T-helper 2 cell treated with Interferon-gamma antibody and Interleukin-4, amounts not matched to agents 100 ng/mL and 5 ng/mL, for 36 hours (primary cell): ENCODE measurements at regions not wholly inside any gene's neighbourhood (a gene's known extent, or its start where the extent isn't known, plus 50 kb on each side); places are given as distances from the start of the nearest gene placed in this dataset.

Experiments used
- intact Hi-C: fragments of 100-400 bp; cut with micrococcal nuclease; formaldehyde crosslinking; loops from one replicate; pipeline ENCODE4 v1.15.1; 2023

DNA sequence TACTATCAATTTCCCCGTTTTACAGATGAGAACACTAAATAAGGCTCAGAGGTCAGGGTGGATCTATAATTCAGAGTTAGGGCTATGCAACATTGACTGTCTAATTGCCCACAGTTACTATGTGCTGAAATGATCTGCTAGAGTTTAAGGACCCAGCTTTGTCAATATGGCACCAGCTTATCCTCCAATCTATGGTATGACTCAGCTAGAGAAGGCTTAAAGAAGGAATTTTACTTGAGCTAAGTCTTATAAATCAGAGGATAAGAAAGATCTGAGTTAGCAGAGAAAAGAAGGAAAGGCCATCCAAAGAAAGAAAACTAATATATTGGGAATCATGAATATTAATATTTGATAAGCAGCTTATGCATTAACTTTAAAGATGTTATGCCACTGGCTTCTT is 78.1 kb downstream of the ASB9 start:
- intact Hi-C loops, result no loop called here

- intact Hi-C loops, result no loop called here
Observed at GRCh38 chrX:15188039-15188438, 81.8 kb downstream of the ASB9 start.

DNA sequence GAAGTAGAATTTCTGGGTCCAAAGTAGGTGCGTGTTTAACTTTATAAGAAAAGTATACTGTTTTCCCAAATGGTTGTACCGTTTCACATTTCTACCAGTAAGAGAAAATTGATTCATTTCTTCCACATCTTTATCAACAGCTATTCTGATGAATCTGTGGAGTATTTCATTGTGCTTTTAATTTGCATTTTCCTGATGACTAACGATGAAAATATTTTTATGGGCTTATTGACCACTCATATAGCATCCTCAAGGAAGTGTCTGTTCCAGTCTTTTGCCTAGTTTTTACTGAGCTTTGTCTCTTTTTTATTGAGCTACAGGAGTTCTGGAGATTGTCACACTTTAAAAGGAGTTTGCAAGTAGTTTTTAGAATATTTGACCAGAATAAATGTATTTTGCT is 92.6 kb downstream of the ASB9 start:
- intact Hi-C loops, result no loop called here

DNA sequence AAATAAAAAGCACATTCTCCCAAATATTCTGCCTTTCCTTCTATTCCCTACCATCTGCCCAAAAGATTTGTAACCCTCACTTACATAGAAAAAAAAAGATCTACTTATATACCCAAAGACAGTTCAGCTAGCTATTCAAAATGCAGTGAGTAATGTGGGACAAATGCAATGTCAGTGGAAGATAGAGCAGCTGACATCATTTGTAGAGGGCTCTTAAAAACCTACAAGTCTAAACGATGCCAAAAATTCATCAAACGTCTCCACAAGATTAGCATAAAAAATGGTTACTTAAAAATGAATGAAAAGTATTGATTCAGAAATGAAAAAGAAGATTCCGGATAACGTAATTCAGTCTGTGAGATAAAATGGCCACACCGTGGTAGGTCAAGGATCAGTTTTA is 96.5 kb downstream of the ASB9 start:
- intact Hi-C loops, result no loop called here

GRCh38 chrX:15170927-15171326 is 99.0 kb downstream of the ASB9 start:
- intact Hi-C loops, result no loop called here

GRCh38 chrX:15167826-15168225 is 102.1 kb downstream of the ASB9 start:
- intact Hi-C loops, result no loop called here

DNA sequence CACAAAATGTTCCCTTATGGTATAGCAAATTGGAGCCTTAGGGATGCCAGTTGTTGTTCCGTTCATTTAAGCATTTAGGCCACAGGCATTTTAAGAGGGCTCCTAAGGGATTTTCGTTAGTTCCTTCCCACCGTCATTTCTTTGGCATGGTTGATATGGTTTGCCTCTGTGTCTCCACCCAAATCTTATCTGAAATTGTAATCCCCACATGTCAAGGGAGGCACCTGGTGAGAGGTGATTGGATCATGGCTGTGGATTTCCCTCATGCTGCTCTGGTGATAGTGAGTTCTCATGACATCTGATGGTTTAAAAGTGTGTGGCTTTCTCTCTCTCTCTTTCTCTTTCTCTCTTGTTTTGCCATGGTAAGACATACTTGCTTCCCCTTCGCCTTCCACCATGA is 104.1 kb downstream of the ASB9 start:
- intact Hi-C loops, result no loop called here

DNA sequence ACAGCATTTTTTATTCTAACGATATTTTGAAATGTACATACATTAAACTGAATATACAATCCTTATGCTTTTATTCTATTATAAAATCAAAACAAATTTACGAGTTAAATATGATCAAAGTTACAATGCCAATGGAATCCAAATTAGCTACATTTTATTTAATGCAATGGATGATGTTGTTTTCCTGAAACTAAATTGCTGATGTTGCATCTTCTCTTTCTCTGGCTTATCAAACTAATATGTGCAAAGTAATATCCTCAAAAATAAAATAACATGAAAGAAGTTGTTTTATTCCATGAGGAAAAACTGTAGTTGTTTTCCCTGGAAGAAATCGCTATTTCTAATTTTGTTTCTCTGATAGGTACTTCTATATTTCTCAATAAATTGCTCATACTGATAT is 106.8 kb downstream of the ASB9 start:
- intact Hi-C loops, result no loop called here

DNA sequence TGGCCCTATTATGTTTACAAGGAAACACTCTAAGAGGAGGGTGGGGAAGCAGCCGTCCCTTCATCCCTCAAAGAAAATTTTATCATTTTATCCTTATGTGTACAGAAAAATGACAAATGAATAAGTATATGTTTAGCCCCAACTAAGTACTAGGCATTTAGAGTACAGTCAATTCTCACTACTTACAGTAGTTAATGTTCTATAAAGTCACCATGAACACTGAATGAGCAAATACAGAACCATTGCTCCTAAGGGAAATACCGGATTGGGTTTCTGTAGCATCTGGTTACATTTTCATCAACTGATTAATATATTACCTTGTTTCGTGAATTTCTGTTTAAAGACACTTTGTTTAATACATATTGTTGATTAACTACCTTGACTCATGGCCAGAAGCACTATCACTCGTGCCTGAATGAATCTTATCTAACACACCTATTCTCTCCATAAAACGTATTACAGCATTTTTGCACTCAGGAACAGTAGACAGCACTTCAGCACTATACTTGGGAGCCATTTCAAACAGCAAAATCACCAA is 109.3 kb downstream of the ASB9 start:
- intact Hi-C loops, result no loop called here

DNA sequence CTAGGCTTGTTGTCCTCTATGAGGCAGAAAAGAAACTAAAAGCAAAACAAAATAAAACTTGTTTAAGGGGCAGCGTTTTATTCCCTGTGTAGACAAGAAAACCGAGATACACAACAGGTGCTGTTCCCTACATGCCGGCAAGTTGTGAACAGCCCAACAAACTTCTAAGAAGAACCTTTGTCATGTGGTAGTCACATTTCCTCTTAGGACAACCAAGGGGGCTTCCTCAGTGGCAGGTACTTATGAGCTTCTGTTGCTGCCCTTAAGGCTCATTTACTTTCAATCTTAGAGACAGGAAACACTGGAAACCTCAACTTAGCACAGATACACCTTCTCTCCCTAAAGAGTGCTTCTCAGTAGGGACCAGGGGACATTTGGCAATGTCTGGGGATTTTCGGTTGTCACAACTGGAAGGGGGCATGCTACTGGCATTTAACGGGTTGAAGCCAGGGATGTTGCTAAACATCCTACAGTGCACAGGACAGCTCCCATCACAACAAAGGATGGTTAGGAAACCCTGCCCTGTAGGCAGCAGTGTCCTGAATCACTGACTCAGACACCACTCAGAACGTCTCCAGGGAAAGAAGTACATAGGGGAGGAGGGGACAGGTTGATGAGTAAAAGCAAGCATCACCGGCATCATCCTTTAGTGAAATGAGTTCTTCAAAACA is 111.0 kb downstream of the ASB9 start:
- intact Hi-C loops, result loop anchor here (1.0 to 10.0 kb wide), 4 partner anchors 16 to 286 kb away; partner anchors contain the start of genes FANCB, MOSPD2 and PIGA

DNA sequence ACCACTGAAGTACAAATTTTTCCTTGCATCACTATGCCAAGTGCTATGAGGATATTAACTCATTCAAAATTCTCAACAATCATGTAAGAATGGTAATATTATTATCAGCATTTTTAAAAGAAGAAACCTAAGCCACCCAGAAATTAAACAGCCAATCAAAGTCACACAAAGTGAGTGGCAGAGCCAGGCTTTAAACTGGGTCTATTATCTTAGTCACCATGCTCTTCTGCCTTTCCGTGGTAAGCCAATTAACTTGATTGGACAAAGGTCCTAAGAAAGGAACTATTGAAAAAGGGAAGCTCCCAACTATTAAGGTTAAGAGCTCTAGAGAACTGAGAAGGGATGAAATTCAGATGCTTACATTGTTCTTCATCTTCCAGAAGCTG is 111.5 kb downstream of the ASB9 start:
- intact Hi-C loops, result loop anchor here (2.0 to 10.0 kb wide), 3 partner anchors 16 to 286 kb away; partner anchors contain the start of genes FANCB, MOSPD2 and PIGA

- intact Hi-C loops, result loop anchor here (2.0 to 10.0 kb wide), 3 partner anchors 15 to 285 kb away; partner anchors contain the start of genes FANCB, MOSPD2 and PIGA
Observed at GRCh38 chrX:15157624-15158023, 112.3 kb downstream of the ASB9 start.

DNA sequence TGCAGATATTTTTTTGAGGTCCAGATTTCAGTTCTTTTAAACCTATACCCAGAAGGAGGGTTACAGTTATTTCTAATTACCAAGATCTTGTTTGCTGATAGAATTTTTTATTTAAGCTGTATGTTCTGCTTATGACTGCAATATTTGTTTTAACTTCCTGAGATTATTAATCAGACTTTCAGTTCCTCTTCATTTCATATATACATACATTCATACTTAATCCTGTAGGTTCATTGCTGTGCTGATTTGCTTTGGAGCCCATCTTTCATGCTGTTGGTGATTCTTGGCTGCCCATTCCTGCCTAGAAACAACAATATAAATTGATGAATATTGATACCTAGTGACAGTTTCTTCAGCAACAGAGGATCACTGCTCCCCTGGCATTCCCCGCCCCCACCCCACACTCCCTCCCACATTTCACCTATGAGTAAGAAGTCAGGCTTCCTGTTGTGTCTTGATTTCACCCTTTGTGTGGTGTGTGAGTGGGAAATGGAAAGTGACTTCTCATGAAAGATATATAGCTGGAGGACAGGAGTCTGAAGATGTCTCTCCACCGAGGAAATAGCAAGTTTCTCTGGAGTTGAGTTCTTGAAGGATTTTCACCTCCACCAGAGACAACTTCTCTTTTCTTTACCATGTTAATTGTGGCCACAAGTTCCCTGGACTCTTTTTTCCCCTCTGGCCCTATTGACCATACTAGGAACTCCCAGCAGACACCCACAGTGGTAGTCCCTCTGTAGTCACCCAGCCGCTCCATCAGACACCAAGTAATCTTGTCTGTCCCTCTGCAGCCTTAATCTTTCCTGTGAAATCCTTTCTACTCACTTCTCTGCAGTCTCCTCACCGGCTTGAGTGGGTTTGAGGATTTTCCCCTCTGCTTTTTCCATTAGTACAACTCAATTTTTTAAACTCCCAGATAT is 118.4 kb downstream of the ASB9 start:
- intact Hi-C loops, result loop anchor here (10.0 kb wide), 1 partner anchor 183 kb away; the partner anchor contains the start of gene PIGA

DNA sequence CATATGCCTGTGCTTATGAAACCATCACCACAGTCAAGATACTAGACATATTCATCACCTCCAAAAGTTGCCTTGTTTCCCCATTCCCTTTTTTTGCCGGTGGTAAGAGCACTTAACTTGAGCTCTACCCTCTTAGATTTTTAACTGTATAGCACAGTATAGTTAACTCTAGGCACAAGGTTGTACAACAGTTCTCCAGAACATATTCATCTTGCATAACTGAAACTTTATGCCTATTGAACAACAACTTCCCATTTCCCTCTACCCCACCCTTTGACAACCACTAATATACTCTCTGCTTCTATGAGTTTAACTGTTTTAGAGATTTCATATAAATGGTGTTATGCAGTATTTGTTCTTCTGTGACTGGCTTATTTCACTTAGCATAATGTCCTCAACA is 119.3 kb downstream of the ASB9 start:
- intact Hi-C loops, result loop anchor here (10.0 kb wide), 1 partner anchor 184 kb away; the partner anchor contains the start of gene PIGA

DNA sequence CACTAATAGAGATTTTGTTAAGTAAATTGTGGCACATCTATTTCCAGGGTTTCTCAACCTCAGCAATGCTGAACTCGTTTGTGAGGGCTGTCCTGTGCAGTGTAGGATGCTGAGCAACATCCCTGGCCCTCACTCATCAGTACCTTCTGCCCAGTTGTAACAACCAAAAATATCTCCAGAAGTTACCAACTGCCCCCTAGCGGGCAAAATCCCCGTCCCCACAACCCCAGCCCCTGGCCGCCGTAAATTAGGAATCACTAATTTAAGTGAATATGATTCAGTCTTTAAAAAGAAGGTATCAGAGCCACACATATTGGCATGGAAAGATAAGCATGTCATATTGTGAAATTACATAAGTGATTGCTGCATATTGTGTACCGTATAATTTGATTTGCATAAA is 123.4 kb downstream of the ASB9 start:
- intact Hi-C loops, result no loop called here

GRCh38 chrX:15143825-15144121 is 126.1 kb downstream of the ASB9 start:
- intact Hi-C loops, result loop anchor here (2.0 kb wide), 4 partner anchors 15 to 1049 kb away; no protein-coding TSS in a partner anchor

- intact Hi-C loops, result loop anchor here (2.0 kb wide), 4 partner anchors 16 to 1048 kb away; no protein-coding TSS in a partner anchor
Observed at GRCh38 chrX:15143050-15143824, 126.6 kb downstream of the ASB9 start.

- intact Hi-C loops, result loop anchor here (2.0 kb wide), 4 partner anchors 17 to 1047 kb away; no protein-coding TSS in a partner anchor
Observed at GRCh38 chrX:15142084-15142715, 127.7 kb downstream of the ASB9 start.

DNA sequence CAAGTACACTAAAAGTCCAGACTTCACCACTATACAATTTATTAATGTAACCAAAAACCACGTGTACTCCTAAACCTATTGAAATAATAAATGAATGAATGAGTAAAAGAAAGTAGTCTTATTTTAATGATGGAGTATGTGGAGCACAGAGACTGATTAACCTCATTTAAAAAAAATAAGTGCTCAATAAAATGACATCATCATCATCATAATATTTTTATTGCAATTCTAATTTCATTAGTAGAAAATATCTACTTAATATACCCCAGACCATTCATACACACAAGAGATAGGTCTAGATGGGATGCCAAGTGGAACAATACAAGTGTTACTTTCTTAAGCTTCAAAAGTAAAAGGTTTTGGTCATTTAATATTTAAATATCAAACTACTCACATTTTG is 133.1 kb downstream of the ASB9 start:
- intact Hi-C loops, result no loop called here

- intact Hi-C loops, result no loop called here
Observed at GRCh38 chrX:15129412-15129811, 140.5 kb downstream of the ASB9 start.

GRCh38 chrX:15128861-15129260 is 141.0 kb downstream of the ASB9 start:
- intact Hi-C loops, result no loop called here
